Prostate gland (tissue), 2 donors: ENCODE measurements at regions not wholly inside any gene's neighbourhood (a gene's known extent, or its start where the extent isn't known, plus 50 kb on each side); places are given as distances from the start of the nearest gene placed in this dataset.

Source experiments
- DNase-seq: peaks from one replicate; pipeline ENCODE4 v3.0.0-alpha.2; 2019; ENCODE audit warnings: low spot score
- H3K27ac ChIP-seq, 2 donors: fragments of 200-600 bp; sonication (generic); 2 replicates each; pipeline ENCODE4 v1.5.1; 2017 to 2019
- H3K27me3 ChIP-seq: fragments of 200-600 bp; sonication (generic); replicated peaks from 2 replicates; pipeline ENCODE4 v1.5.1; 2019; ENCODE audit not compliant: insufficient read depth
- H3K36me3 ChIP-seq, 2 donors: fragments of 200-600 bp; sonication (generic); 1 replicate in 1 of 2; 2 replicates in 1 of 2; pipeline versions ENCODE4 v1.5.1 to v1.8.1; 2017 to 2019
- H3K4me1 ChIP-seq: fragments of 200-600 bp; sonication (generic); replicated peaks from 2 replicates; pipeline ENCODE4 v1.5.1; 2019
- H3K4me3 ChIP-seq, 2 donors: fragments of 200-600 bp; sonication (generic); 2 replicates each; pipeline ENCODE4 v1.5.1; 2017 to 2019
- H3K9me3 ChIP-seq: fragments of 200-600 bp; sonication (generic); 2 replicates; pipeline ENCODE4 v1.5.1; 2017
- CTCF ChIP-seq, 4 experiments: fragments of 200-600 bp in 2 of 4; fragments of 450-650 bp in 2 of 4; sonication (generic) in 2 of 4; IDR thresholded peaks; 1 replicate in 3 of 4; 2 replicates in 1 of 4; pipeline ENCODE4 v1.5.1; 2016 to 2019; ENCODE audit warnings: antibody characterized with exemption in 4 of 4, mild to moderate bottlenecking in 2 of 4, moderate library complexity in 2 of 4
- POLR2A ChIP-seq: fragments of 450-650 bp; IDR thresholded peaks from one replicate; pipeline ENCODE4 v1.6.1; 2016; ENCODE audit warnings: antibody characterized with exemption, mild to moderate bottlenecking
- POLR2AphosphoS5 ChIP-seq: sonication (generic); formaldehyde crosslinking; IDR thresholded peaks from one replicate; pipeline ENCODE4 v1.6.1; 2017; ENCODE audit warnings: antibody characterized with exemption
- WGBS: methylation state at CpG from one replicate; pipeline ENCODE4 v1.1.5; 2018; 5-methylcytosine and 5-hydroxymethylcytosine counted together
- intact Hi-C: fragments of 100-400 bp; cut with DNase I; formaldehyde crosslinking; loops from one replicate; pipeline ENCODE4 v1.14.2; 2022

GRCh38 chr5:34529581-34530331 is 126.4 kb upstream of the RAI14 start:
- 35% methylated on average over 10 of the region's 10 CpGs for WGBS

DNA sequence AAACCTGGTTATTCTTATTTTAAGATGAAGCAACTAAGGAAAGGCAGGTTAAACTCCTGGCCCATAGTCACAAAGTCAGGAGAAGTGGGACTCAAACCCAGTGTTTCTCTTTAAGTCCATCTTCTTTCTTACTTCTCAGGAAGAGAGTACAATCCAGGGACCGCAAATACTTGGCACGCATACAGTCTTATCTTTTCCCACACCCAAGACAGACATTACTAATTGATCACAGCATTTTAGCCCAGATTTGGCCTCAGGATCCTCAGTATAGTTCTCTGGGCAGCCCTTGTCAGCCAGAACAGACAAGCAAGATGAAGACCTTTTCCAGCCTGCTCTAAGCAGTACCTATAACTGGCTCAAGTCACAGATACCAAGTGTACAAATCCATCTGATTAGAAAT is 125.5 kb upstream of the RAI14 start:
- intact Hi-C loops: no loop called here
- Histone ChIP-seq H3K36me3 (no peaks in the 10 kb centered on the region), H3K4me1 (no peaks in the 10 kb centered on the region), H3K9me3 (no peaks in the 10 kb centered on the region), H3K27me3 (no peaks in the 10 kb centered on the region), H3K27ac (no peak overlapping the region), H3K4me3 (no peak overlapping the region)
- DNase-seq: no peak
- WGBS: 56% methylated on average over 2 of the region's 2 CpGs
- TF ChIP-seq POLR2A (no peak), POLR2AphosphoS5 (no peak), CTCF (IDR thresholded peaks at IDR 0.05) (no peak)

More at GRCh38 chr5:34529581-34530331, 126.4 kb upstream of the RAI14 start:
- H3K4me1 ChIP-seq: no peaks in the 10 kb centered on the region
- no peak overlapping the region for H3K27ac ChIP-seq
- no peaks in the 10 kb centered on the region for H3K27me3 ChIP-seq
- H3K36me3 ChIP-seq: no peaks in the 10 kb centered on the region
- H3K9me3 ChIP-seq: no peaks in the 10 kb centered on the region
- H3K4me3 ChIP-seq: no peak overlapping the region
- DNase-seq: no peak
- intact Hi-C loops: loop anchor here (5.0 kb wide), 1 partner anchor 128 kb away; the partner anchor contains the start of gene RAI14
- TF ChIP-seq POLR2AphosphoS5 (no peak), POLR2A (no peak), CTCF (IDR thresholded peaks at IDR 0.05) (no peak)

DNA sequence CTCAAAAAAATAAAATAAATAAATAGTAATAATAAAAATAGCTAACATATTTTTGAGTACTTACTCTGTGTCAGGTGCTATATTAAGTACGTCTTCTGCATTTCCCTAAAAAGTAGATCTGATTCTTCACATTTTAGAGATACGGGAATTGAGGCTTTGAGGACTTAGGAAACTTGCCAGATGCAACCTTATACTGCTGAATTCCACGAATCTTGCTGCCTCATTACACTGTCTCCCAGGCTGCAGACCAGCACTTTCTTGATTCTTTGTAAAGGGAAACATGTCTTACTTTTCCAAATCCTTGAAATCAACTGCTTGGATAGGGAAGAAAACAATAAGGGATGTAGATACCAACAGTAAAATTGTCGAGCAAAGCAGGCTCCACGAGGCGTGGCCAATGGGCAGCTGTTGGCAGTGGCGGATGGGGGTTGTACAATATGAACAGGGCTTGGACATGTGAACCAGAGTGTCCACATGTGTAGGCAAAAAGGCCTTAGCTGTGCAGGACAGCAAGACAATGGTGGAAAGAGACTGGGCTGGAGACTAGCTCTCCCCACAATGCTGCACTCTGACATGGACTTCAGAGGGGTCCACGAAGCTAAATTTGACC is 124.3 kb upstream of the RAI14 start:
- no peak overlapping the region for H3K4me3 ChIP-seq
- no peaks in the 10 kb centered on the region for H3K9me3 ChIP-seq
- no peak for DNase-seq
- no peaks in the 10 kb centered on the region for H3K4me1 ChIP-seq
- H3K27ac ChIP-seq: no peak overlapping the region
- H3K27me3 ChIP-seq: no peaks in the 10 kb centered on the region
- intact Hi-C loops: no loop called here
- H3K36me3 ChIP-seq: no peaks in the 10 kb centered on the region
- no peak for TF ChIP-seq POLR2AphosphoS5
- TF ChIP-seq POLR2A: no peak
- no peak for TF ChIP-seq CTCF (IDR thresholded peaks at IDR 0.05)
- 57% methylated on average over 8 of the region's 8 CpGs for WGBS

DNA sequence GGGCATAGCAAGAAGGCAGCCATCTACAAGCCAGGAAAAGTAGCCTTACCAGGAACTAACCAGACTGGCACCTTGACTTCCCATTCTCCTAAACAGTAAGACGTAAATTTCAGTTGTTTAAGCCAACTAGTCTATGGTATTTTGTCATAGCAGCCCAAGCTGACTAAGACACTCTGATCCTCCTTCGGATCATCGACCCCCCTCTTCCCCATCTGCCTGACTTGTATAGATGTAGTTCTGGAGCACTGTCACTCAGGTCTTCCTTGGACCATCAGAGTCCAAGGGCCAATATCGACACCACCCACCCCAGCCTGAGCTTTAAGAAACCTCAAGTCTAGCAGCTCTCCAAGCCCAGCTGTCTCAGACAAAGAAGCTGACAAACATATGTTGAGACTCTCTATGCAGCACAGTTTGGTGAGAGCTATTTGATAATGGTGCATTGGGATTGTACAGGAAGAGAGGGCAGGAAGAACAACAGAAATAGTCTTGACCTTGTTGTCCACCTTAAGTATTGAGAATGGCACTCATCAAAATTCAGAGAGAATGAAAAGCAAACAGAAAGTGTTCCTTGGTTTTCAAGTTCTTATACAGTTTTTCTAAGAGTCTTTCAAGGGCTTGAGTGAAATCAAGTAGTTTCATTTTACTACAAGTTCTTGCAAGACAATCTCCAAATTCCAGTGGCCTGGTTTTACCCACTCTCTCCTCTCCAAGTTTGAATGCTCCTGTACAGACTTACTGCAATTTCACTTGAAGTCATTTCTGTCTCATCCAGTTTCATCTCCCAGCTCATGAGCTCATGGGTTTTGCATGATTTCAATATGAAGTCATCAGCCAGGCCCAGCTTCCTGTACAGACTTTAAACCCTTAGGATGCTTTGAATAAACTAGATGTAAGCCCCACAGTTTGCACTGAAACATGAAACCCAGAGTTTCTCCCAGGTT is 122.3 kb upstream of the RAI14 start:
- WGBS: 46% methylated on average over 4 of the region's 4 CpGs
- DNase-seq: no peak
- no peaks in the 10 kb centered on the region for H3K9me3 ChIP-seq
- TF ChIP-seq POLR2AphosphoS5 (no peak), CTCF (IDR thresholded peaks at IDR 0.05) (no peak), POLR2A (no peak)
- H3K27ac ChIP-seq: no peak overlapping the region
- H3K4me3 ChIP-seq: no peak overlapping the region
- intact Hi-C loops: no loop called here
- H3K27me3 ChIP-seq: no peaks in the 10 kb centered on the region
- H3K36me3 ChIP-seq: no peaks in the 10 kb centered on the region
- no peaks in the 10 kb centered on the region for H3K4me1 ChIP-seq
